ENCODE measurements at regions not wholly inside any gene's neighbourhood (a gene's known extent, or its start where the extent isn't known, plus 50 kb on each side); places are given as distances from the start of the nearest gene placed in this dataset.
"Not testable (repeated sequence)": the region's sequence is repeated elsewhere in the genome, so short reads cannot be mapped to it uniquely, and the experiment has no call there.

GRCh38 chr4:77443941-77444340, 161.7 kb upstream of the CXCL13 start:
- DNase-seq (ENCODE audit: low read depth, low spot score) = no peak

- DNase-seq (ENCODE audit: low read depth, low spot score) = no peak
Observed at GRCh38 chr4:77445823-77446222, 159.8 kb upstream of the CXCL13 start.

GRCh38 chr4:77446601-77447000, 159.0 kb upstream of the CXCL13 start:
- no peak for DNase-seq (ENCODE audit: low read depth, low spot score)

- DNase-seq (ENCODE audit: low read depth, low spot score) = no peak
Observed at GRCh38 chr4:77449171-77449570, 156.4 kb upstream of the CXCL13 start.

GRCh38 chr4:77450006-77450405, 155.6 kb upstream of the CXCL13 start:
- no peak for DNase-seq (ENCODE audit: low read depth, low spot score)

- DNase-seq (ENCODE audit: low read depth, low spot score) = no peak
Observed at GRCh38 chr4:77451530-77451929, 154.1 kb upstream of the CXCL13 start.

GRCh38 chr4:77452117-77452516, 153.5 kb upstream of the CXCL13 start:
- DNase-seq (ENCODE audit: low read depth, low spot score) = not testable (repeated sequence)

GRCh38 chr4:77453911-77454310, 151.7 kb upstream of the CXCL13 start:
- DNase-seq (ENCODE audit: low read depth, low spot score) = no peak

- no peak for DNase-seq (ENCODE audit: low read depth, low spot score)
Observed at GRCh38 chr4:77454858-77455257, 150.8 kb upstream of the CXCL13 start.

GRCh38 chr4:77464100-77464499, 141.5 kb upstream of the CXCL13 start:
- not testable (repeated sequence) for DNase-seq (ENCODE audit: low read depth, low spot score)

GRCh38 chr4:77465271-77465670, 140.3 kb upstream of the CXCL13 start:
- no peak for DNase-seq (ENCODE audit: low read depth, low spot score)

- DNase-seq (ENCODE audit: low read depth, low spot score) = no peak
Observed at GRCh38 chr4:77466430-77466829, 139.2 kb upstream of the CXCL13 start.

- DNase-seq (ENCODE audit: low read depth, low spot score) = no peak
Observed at GRCh38 chr4:77471821-77472495, 133.7 kb upstream of the CXCL13 start.

- no peak for DNase-seq (ENCODE audit: low read depth, low spot score)
Observed at GRCh38 chr4:77473509-77473908, 132.1 kb upstream of the CXCL13 start.

- no peak for DNase-seq (ENCODE audit: low read depth, low spot score)
Observed at GRCh38 chr4:77481856-77482255, 123.8 kb upstream of the CXCL13 start.

GRCh38 chr4:77488882-77489281, 116.7 kb upstream of the CXCL13 start:
- DNase-seq (ENCODE audit: low read depth, low spot score) = no peak

GRCh38 chr4:77493120-77493752, 112.4 kb upstream of the CXCL13 start:
- no peak for DNase-seq (ENCODE audit: low read depth, low spot score)

- DNase-seq (ENCODE audit: low read depth, low spot score) = no peak
Observed at GRCh38 chr4:77493829-77494551, 111.6 kb upstream of the CXCL13 start.

GRCh38 chr4:77496457-77496856, 109.2 kb upstream of the CXCL13 start:
- DNase-seq (ENCODE audit: low read depth, low spot score) = no peak

GRCh38 chr4:77500801-77501200, 104.8 kb upstream of the CXCL13 start:
- DNase-seq (ENCODE audit: low read depth, low spot score) = no peak

- no peak for DNase-seq (ENCODE audit: low read depth, low spot score)
Observed at GRCh38 chr4:77501240-77501639, 104.4 kb upstream of the CXCL13 start.

GRCh38 chr4:77501851-77502250, 103.8 kb upstream of the CXCL13 start:
- DNase-seq (ENCODE audit: low read depth, low spot score) = no peak

GRCh38 chr4:77504407-77504806, 101.2 kb upstream of the CXCL13 start:
- DNase-seq (ENCODE audit: low read depth, low spot score) = no peak
